Ishikawa (cell line): ENCODE measurements at regions not wholly inside any gene's neighbourhood (a gene's known extent, or its start where the extent isn't known, plus 50 kb on each side); places are given as distances from the start of the nearest gene placed in this dataset.

Source experiments
- CEBPB ChIP-seq: IDR thresholded peaks from 2 replicates; pipeline ENCODE4 v1.6.1; 2012
- CREB1 ChIP-seq: IDR thresholded peaks from 2 replicates; pipeline ENCODE4 v1.6.1; 2012; ENCODE audit warnings: low read depth
- EGR1 ChIP-seq: IDR thresholded peaks from 2 replicates; pipeline ENCODE4 v1.6.1; 2012
- EP300 ChIP-seq: IDR thresholded peaks from 2 replicates; pipeline ENCODE4 v1.6.1; 2012; ENCODE audit warnings: borderline replicate concordance
- FOXM1 ChIP-seq: IDR thresholded peaks from 2 replicates; pipeline ENCODE4 v1.6.1; 2012; ENCODE audit warnings: low read depth, borderline replicate concordance
- NFIC ChIP-seq: IDR thresholded peaks from 2 replicates; pipeline ENCODE4 v1.6.1; 2012
- RAD21 ChIP-seq: IDR thresholded peaks from 2 replicates; pipeline ENCODE4 v1.6.1; 2012; ENCODE audit warnings: low read depth
- TAF1 ChIP-seq: IDR thresholded peaks from 2 replicates; pipeline ENCODE4 v1.6.1; 2012; ENCODE audit warnings: low read depth, mild to moderate bottlenecking
- TCF12 ChIP-seq: IDR thresholded peaks from 2 replicates; pipeline ENCODE4 v1.6.1; 2012; ENCODE audit warnings: low read depth
- TEAD4 ChIP-seq: IDR thresholded peaks from 2 replicates; pipeline ENCODE4 v1.6.1; 2012
- USF1 ChIP-seq: IDR thresholded peaks from 2 replicates; pipeline ENCODE4 v1.6.1; 2012
- YY1 ChIP-seq: IDR thresholded peaks from 2 replicates; pipeline ENCODE4 v1.6.1; 2012; ENCODE audit warnings: low read depth
- ZBTB7A ChIP-seq: IDR thresholded peaks from 2 replicates; pipeline ENCODE4 v1.6.1; 2012; ENCODE audit warnings: low read depth
- TF ChIP-seq, protein P1 (sequence below): IDR thresholded peaks from 2 replicates; pipeline ENCODE4 v1.6.1; 2012
- TF ChIP-seq, protein P2 (sequence below): IDR thresholded peaks from 2 replicates; pipeline ENCODE4 v1.6.1; 2012; ENCODE audit warnings: low read depth, mild to moderate bottlenecking

- no peak for TF ChIP-seq EGR1
Measured at GRCh38 chr18:78871618-78872017, 108.0 kb upstream of the SALL3 start.

GRCh38 chr18:78873926-78874500 lies 105.6 kb upstream of the SALL3 start:
- no peak for TF ChIP-seq EGR1
- TF ChIP-seq, protein P1, sequence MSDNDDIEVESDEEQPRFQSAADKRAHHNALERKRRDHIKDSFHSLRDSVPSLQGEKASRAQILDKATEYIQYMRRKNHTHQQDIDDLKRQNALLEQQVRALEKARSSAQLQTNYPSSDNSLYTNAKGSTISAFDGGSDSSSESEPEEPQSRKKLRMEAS: no peak
- TF ChIP-seq USF1: no peak
- no peak for TF ChIP-seq FOXM1
- no peak for TF ChIP-seq RAD21
- TF ChIP-seq TEAD4: no peak
- TF ChIP-seq NFIC: no peak
- no peak for TF ChIP-seq TAF1

DNA sequence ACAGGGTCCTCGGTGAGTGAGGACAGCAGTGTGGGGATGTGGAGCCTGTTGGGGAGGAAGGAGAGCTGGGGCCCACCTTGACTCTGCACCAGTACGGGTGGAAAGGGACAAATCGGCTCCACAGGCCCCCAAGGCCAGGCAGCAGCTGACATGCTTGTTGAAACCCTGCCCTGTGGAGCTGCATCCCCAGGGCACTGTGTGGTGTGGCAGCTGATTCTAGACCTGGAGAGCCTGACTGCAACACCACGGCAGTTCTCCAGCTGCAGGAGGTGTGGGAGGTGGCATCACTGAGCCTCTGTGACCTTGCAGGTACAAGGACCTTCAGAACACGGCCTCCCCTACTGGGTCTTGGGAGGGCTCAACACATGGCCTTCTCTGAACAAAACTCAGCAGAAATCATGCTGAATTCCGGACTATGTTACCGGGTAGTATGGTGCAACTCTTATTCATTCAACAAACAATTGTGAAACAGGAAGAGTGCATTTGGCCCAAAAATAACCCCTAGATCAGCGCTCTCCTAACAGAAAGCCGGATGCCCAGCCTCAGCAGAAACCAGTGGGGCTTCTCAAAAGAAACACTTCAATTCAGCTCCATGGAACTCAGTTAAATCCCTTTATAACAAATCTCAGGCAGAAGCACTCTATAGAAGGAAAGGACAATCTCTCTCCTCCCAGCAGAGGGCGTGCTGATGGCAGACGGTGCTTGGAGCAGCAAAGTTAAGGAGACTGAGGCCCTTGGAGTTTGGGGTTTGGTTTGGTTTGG lies 104.4 kb upstream of the SALL3 start:
- TF ChIP-seq RAD21 (peak; percentile 54), USF1 (no peak)

- TF ChIP-seq USF1 (no peak), TAF1 (no peak), RAD21 (no peak), TCF12 (no peak), CREB1 (no peak), EP300 (no peak), FOXM1 (no peak), NFIC (no peak), ZBTB7A (no peak), CEBPB (no peak), EGR1 (no peak)
- TF ChIP-seq, protein P2, sequence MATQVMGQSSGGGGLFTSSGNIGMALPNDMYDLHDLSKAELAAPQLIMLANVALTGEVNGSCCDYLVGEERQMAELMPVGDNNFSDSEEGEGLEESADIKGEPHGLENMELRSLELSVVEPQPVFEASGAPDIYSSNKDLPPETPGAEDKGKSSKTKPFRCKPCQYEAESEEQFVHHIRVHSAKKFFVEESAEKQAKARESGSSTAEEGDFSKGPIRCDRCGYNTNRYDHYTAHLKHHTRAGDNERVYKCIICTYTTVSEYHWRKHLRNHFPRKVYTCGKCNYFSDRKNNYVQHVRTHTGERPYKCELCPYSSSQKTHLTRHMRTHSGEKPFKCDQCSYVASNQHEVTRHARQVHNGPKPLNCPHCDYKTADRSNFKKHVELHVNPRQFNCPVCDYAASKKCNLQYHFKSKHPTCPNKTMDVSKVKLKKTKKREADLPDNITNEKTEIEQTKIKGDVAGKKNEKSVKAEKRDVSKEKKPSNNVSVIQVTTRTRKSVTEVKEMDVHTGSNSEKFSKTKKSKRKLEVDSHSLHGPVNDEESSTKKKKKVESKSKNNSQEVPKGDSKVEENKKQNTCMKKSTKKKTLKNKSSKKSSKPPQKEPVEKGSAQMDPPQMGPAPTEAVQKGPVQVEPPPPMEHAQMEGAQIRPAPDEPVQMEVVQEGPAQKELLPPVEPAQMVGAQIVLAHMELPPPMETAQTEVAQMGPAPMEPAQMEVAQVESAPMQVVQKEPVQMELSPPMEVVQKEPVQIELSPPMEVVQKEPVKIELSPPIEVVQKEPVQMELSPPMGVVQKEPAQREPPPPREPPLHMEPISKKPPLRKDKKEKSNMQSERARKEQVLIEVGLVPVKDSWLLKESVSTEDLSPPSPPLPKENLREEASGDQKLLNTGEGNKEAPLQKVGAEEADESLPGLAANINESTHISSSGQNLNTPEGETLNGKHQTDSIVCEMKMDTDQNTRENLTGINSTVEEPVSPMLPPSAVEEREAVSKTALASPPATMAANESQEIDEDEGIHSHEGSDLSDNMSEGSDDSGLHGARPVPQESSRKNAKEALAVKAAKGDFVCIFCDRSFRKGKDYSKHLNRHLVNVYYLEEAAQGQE: no peak
- TF ChIP-seq, protein P1: no peak
Measured at GRCh38 chr18:78875778-78876650, 103.6 kb upstream of the SALL3 start.

GRCh38 chr18:78876868-78877267 lies 102.8 kb upstream of the SALL3 start:
- no peak for TF ChIP-seq RAD21
- TF ChIP-seq TEAD4: no peak
- TF ChIP-seq, protein P1: no peak
- TF ChIP-seq FOXM1: no peak
- TF ChIP-seq CREB1: no peak
- TF ChIP-seq EP300: no peak
- TF ChIP-seq ZBTB7A: no peak
- no peak for TF ChIP-seq YY1
- no peak for TF ChIP-seq NFIC
- no peak for TF ChIP-seq TAF1
- no peak for TF ChIP-seq CEBPB
- TF ChIP-seq EGR1: no peak
- TF ChIP-seq, protein P2: no peak
- TF ChIP-seq USF1: no peak
- TF ChIP-seq TCF12: no peak
